Activated CD4-positive, alpha-beta T cell treated with anti-CD3 and anti-CD28 coated beads for 36 hours (primary cell): ENCODE measurements at regions not wholly inside any gene's neighbourhood (a gene's known extent, or its start where the extent isn't known, plus 50 kb on each side); places are given as distances from the start of the nearest gene placed in this dataset.
A peak's percentile ranks its signal among the peaks of the same experiment; 100 is the strongest.

Experiments
- ATAC-seq: fragments of 200-7000 bp; cut with Tn5 transposase; one replicate; pipeline ENCODE4 v1.10.0; 2021; ENCODE audit warnings: mild to moderate bottlenecking, moderate library complexity
- CTCF ChIA-PET: fragments of 350-600 bp; sonication (Branson Sonifier 250); formaldehyde crosslinking; loops from one replicate; lab custom pipeline; 2021; ENCODE audit warnings: antibody characterized with exemption; lab: Charles Lee
- POLR2A ChIA-PET: fragments of 350-600 bp; sonication (Branson Sonifier 250); formaldehyde crosslinking; loops from one replicate; lab custom pipeline; 2021; ENCODE audit warnings: antibody characterized with exemption, inconsistent platforms; lab: Charles Lee
- DNase-seq: peaks from one replicate; pipeline ENCODE4 v3.0.0-alpha.2; 2020
- H3K27ac Mint-ChIP-seq: one replicate; pipeline ENCODE4 v1.8.0; 2021; ENCODE audit warnings: mixed read lengths
- H3K27me3 Mint-ChIP-seq: one replicate; pipeline ENCODE4 v1.8.0; 2021; ENCODE audit warnings: mixed read lengths
- H3K36me3 Mint-ChIP-seq: one replicate; pipeline ENCODE4 v1.8.0; 2021; ENCODE audit warnings: low read depth, mixed read lengths
- H3K4me1 Mint-ChIP-seq: one replicate; pipeline ENCODE4 v1.8.0; 2021; ENCODE audit warnings: mixed read lengths
- H3K4me3 Mint-ChIP-seq: one replicate; pipeline ENCODE4 v1.8.0; 2021; ENCODE audit warnings: mild to moderate bottlenecking, moderate library complexity, mixed read lengths
- H3K9me3 Mint-ChIP-seq: one replicate; pipeline ENCODE4 v1.8.0; 2021; ENCODE audit warnings: low read depth, mixed read lengths
- intact Hi-C, 2 experiments: fragments of 100-400 bp; cut with DNase I in 1 of 2; cut with micrococcal nuclease in 1 of 2; formaldehyde crosslinking; loops; one replicate each; pipeline versions ENCODE4 v1.14.2 to v1.15.1; 2022 to 2024; cut with DNase I, micrococcal nuclease

DNA sequence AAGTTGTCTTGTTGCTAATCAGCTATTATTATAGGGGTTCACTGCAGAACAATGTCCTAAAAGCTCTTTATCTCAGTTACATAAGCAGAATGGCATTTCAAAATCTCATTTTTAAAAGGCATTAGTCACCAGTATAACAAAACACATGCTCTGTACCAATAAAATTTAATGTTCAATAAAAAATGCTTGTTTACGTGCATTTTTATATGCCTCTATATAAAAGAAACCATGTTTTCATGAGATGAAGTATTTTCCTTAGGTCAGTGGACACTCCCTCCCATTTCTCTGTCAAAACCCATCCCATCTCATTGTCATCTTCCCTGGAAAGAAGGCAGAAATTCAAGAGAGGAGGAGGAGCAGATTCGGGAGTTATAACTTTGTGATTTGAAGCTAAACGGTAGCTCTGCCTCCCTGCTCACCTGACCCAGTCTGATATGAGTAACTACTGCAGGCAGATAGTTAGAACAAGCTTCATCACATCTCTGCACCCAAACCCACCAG, 231.9 kb upstream of the SIX2 start:
- POLR2A ChIA-PET = no interaction called here
- H3K4me3 Mint-ChIP-seq = no peak overlapping the region
- H3K4me1 Mint-ChIP-seq = peaks cover 8% of the 10 kb centered on the region
- intact Hi-C loops = no loop called here
- peaks cover 20% of the 10 kb centered on the region for H3K27me3 Mint-ChIP-seq
- CTCF ChIA-PET = no interaction called here
- H3K36me3 Mint-ChIP-seq = no peaks in the 10 kb centered on the region
- DNase-seq (no peak), ATAC-seq (no peak)
- no peak overlapping the region for H3K27ac Mint-ChIP-seq
- no peaks in the 10 kb centered on the region for H3K9me3 Mint-ChIP-seq

DNA sequence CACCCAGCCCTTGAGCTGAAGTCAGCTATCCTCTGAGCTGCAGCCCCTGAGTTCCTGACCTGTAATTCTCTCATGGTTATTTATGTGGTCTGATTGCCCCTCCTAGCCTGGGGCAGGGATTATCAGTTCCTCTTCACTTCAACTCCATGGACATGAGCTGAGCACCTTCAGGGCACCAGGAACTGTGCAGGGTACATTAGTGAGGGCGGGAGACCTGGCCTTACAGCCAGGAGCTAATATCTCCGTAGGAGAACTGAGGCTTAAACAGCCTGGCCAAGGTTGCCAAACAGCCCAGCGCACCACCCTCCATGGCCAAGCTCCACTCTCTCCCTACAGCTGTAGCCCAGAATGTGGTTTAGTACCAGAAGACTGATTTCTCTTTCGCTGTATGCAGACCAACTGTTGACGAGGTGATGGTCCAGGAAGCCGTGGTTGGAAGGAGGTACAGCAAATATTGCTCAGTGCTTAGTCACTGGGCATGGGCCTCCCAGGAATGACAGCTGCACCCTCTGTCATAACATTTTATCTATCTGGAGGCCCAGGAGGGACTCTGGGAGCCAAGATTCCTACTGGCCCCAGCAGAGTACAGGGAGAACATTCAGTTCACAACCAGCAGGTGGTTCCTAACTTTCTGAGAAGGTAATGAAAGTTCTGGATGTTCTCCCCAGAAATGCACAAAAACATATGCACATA, 228.7 kb upstream of the SIX2 start:
- Mint-ChIP-seq H3K27me3 (peaks cover 21% of the 10 kb centered on the region), H3K9me3 (no peaks in the 10 kb centered on the region), H3K4me3 (no peak overlapping the region), H3K4me1 (peaks cover 8% of the 10 kb centered on the region), H3K36me3 (no peaks in the 10 kb centered on the region), H3K27ac (no peak overlapping the region)
- ChIA-PET CTCF (no interaction called here), POLR2A (no interaction called here)
- peak; percentile 88 for ATAC-seq
- intact Hi-C loops = no loop called here
- peak; percentile 45 for DNase-seq

DNA sequence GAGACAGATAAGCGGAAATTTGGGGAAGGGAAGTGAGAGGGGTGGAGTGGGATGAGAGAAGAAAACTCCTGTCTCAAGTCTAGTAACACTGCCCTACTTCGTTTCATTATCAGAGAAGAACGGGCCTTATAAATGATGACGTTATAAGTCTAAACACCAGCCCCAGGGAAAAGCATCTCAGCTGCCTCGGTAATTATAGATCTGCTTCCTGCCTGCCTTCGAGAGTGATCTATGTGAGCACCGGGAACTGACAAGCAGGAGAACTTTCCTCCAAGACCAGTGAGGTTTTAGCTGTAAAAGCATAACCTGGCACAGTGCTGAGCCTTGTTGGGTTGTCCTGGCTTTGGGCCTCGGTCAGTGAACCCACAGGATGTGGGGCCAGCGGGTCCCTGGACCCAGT, 227.9 kb upstream of the SIX2 start:
- Mint-ChIP-seq H3K36me3 (no peaks in the 10 kb centered on the region), H3K4me1 (peaks cover 8% of the 10 kb centered on the region), H3K9me3 (no peaks in the 10 kb centered on the region), H3K27me3 (peaks cover 18% of the 10 kb centered on the region), H3K27ac (no peak overlapping the region), H3K4me3 (no peak overlapping the region)
- no peak for ATAC-seq
- intact Hi-C loops = no loop called here
- ChIA-PET CTCF (no interaction called here), POLR2A (no interaction called here)
- DNase-seq = no peak

DNA sequence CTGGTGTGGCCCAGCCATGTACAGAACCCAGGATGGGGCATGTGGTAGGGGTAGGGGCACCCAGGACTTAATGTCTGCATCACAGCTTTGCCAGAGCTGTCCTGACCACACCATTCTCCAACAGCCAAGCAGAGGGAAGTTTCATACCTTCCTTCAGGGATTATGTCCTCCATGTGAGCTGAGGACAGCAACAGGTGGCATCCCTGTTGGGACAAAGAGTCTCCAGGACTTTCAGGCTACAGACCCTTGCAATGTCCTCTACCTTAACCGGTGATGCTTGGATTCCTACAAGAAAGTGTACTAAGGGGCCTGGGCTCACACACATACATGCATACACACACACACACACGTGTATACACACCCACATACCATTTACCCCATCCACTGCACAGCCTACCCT, 227.0 kb upstream of the SIX2 start:
- Mint-ChIP-seq H3K4me1 (peaks cover 8% of the 10 kb centered on the region), H3K27ac (no peak overlapping the region), H3K36me3 (no peaks in the 10 kb centered on the region), H3K27me3 (peaks cover 18% of the 10 kb centered on the region), H3K9me3 (no peaks in the 10 kb centered on the region), H3K4me3 (no peak overlapping the region)
- POLR2A ChIA-PET = no interaction called here
- ATAC-seq (no peak), DNase-seq (no peak)
- CTCF ChIA-PET = no interaction called here
- intact Hi-C loops = no loop called here

DNA sequence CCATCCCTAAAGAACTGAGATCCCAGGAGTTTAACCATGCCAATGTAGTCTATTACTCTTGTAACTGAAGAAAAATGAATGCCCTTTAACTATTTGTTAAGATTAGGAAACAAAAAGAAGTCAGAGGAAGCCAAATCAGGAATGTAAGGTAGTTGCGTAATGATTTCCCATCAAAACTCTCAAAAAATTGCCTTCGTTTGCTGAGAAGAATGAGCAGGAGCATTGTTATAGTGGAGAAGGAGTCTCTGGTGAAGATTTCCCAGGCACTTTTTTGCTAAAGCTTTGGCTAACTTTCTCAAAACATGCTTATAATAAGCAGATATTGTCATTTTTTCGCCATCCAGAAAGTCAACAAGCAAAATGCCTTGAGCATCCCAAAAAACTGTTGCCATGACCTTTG, 224.0 kb upstream of the SIX2 start:
- H3K27me3 Mint-ChIP-seq = peaks cover 11% of the 10 kb centered on the region
- H3K27ac Mint-ChIP-seq = no peak overlapping the region
- ATAC-seq (no peak), DNase-seq (no peak)
- CTCF ChIA-PET = no interaction called here
- peaks cover 6% of the 10 kb centered on the region for H3K4me1 Mint-ChIP-seq
- no peaks in the 10 kb centered on the region for H3K9me3 Mint-ChIP-seq
- intact Hi-C loops = no loop called here
- POLR2A ChIA-PET = no interaction called here
- no peaks in the 10 kb centered on the region for H3K36me3 Mint-ChIP-seq
- no peak overlapping the region for H3K4me3 Mint-ChIP-seq

DNA sequence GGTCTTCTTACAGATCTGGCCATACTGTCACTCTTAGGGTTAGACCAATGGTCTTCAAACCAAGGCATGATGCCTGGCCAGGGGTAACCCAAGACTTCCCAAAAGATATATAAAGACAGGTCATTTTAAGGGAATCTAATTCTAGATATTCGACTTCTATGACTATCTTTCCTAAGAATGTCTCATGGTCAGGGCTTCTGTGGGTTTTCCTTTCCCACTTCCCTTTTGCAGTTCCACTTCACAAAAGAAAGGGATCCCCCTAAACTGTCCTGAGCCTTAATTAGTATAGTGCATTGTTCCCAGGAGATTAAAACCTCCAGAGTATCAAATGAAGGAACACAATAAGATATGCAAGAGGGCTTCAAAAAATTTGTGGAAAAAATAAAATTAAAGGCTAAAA, 223.6 kb upstream of the SIX2 start:
- Mint-ChIP-seq H3K27me3 (peaks cover 8% of the 10 kb centered on the region), H3K9me3 (peaks cover 2% of the 10 kb centered on the region), H3K27ac (no peak overlapping the region), H3K36me3 (no peaks in the 10 kb centered on the region), H3K4me1 (peaks cover under 1% of the 10 kb centered on the region), H3K4me3 (no peak overlapping the region)
- POLR2A ChIA-PET = no interaction called here
- intact Hi-C loops = no loop called here
- DNase-seq (no peak), ATAC-seq (no peak)
- CTCF ChIA-PET = no interaction called here

DNA sequence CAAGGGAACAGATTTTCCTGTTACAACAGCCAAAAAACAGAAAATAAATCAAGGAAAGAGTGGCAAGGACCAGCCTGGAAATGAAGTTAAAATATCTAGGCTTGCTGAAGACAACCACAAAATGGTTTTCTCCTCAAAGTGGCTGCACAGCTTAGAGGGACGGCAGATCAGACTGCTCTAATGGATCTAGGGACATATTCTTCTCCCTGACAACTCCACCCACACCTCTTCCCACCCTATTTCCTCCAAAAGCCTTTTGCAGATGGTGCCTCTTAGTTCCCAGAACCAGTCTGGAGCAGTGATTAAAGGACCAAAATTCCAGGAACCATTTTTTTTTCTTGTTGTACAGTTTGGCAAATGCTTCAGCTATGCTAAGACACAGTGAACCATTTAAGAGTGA, 220.2 kb upstream of the SIX2 start:
- ATAC-seq (no peak), DNase-seq (no peak)
- H3K9me3 Mint-ChIP-seq = peaks cover 4% of the 10 kb centered on the region
- H3K4me1 Mint-ChIP-seq = no peaks in the 10 kb centered on the region
- CTCF ChIA-PET = no interaction called here
- H3K36me3 Mint-ChIP-seq = no peaks in the 10 kb centered on the region
- no peak overlapping the region for H3K4me3 Mint-ChIP-seq
- POLR2A ChIA-PET = no interaction called here
- intact Hi-C loops = no loop called here
- peaks cover 5% of the 10 kb centered on the region for H3K27me3 Mint-ChIP-seq
- no peak overlapping the region for H3K27ac Mint-ChIP-seq

DNA sequence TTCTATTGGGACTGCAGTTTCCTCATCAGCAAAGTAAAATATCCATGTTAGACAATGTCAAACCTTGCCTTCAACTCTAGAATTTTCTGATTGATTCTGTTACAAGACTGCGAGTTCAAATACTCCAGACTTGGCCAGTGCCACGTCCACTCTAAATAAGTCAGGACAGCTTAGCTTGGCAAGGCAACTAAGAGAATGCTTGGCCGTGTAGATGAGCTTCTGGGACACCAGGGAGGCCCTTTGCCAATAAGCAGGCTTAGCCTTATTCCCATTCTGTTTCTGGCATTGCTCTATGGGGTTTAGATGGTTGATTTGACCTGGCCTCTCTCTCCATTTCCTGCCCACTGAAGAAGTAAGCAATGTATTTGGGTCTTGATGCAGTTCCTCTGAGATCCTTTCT, 218.1 kb upstream of the SIX2 start:
- Mint-ChIP-seq H3K36me3 (no peaks in the 10 kb centered on the region), H3K27me3 (peaks cover 15% of the 10 kb centered on the region), H3K9me3 (peaks cover 4% of the 10 kb centered on the region), H3K27ac (no peak overlapping the region), H3K4me3 (no peak overlapping the region), H3K4me1 (no peaks in the 10 kb centered on the region)
- ATAC-seq (no peak), DNase-seq (no peak)
- intact Hi-C loops = no loop called here
- ChIA-PET POLR2A (no interaction called here), CTCF (interaction anchor here (0.6 kb wide), 1 partner anchor 59 kb away, joined by 3 read pairs; no protein-coding TSS in a partner anchor)

DNA sequence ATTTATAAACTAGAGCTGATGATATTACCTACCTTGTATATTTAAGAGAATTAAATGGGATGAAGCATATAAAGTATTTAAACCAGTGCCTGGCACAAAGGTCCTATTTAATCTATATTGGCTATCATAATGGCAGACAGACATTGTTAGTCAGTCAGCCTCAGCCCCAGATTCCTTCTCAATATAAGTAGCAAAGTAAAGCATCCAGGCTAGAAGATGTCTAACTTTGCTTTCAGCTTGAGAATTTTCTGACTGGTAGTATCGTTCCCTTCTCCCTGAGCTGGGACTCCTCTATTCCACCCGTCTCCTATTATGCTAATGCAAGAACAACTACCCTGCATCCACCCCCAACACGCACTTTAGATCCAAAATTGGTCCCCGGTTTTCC, 215.7 kb upstream of the SIX2 start:
- Mint-ChIP-seq H3K27me3 (peaks cover 19% of the 10 kb centered on the region), H3K4me3 (no peak overlapping the region), H3K27ac (no peak overlapping the region), H3K36me3 (no peaks in the 10 kb centered on the region), H3K9me3 (peaks cover 4% of the 10 kb centered on the region), H3K4me1 (no peaks in the 10 kb centered on the region)
- DNase-seq (no peak), ATAC-seq (no peak)
- intact Hi-C loops = no loop called here
- POLR2A ChIA-PET = no interaction called here
- CTCF ChIA-PET = no interaction called here

DNA sequence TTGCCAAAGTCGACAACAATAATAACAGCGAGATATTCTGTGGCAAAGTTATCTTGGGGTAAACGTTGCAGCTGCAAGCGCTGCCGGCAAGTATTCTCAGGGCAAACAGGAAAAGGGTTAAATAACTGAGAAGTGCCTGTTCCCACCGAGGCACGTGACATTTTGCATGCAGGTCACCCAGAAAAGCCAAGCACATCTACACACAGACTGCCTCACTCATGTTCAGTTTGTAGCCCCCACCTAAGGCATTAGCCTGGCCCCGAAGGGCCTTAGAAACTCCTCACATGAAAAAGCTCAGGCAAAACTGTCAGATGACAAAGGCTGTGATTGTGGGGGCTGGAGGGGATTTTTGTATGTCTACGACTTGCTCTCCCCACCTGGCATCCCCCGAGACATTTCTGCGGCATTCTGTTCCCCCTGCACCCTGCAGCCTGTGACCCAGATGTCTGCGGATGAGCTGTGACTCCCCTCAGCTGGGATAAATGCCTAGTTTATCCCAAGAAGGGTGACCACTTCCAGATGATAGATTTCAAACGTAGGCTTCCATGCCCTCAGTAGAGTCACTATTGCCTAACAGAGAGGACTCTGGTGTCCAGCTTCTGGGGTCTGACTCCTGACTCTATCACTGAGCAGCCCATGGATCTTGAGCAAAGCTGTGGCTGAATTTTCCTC, 215.2 kb upstream of the SIX2 start:
- no peak for ATAC-seq
- ChIA-PET CTCF (no interaction called here), POLR2A (no interaction called here)
- H3K9me3 Mint-ChIP-seq = peaks cover 4% of the 10 kb centered on the region
- no peak overlapping the region for H3K4me3 Mint-ChIP-seq
- no peak for DNase-seq
- H3K36me3 Mint-ChIP-seq = no peaks in the 10 kb centered on the region
- H3K27me3 Mint-ChIP-seq = peaks cover 19% of the 10 kb centered on the region
- no peak overlapping the region for H3K27ac Mint-ChIP-seq
- intact Hi-C loops = no loop called here
- no peaks in the 10 kb centered on the region for H3K4me1 Mint-ChIP-seq

DNA sequence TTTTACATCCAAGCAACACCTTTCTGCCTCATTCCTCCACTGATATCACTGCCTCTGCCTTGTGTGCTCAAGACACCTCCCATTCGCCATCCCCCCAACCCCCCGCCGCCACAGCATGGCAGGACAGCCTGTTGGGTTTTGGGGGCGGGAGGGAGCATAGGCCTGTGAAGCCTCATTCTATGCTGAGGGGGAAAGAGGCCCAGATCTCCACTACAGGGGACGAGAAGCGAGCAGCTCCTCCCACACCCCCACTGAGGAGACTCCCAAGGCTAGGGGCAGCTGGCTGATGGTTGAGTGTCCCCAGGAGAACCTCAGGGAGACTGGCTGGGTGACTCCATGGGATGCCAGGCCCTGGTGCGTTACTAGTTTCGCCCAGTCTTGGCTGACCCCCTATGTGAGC, 214.3 kb upstream of the SIX2 start:
- CTCF ChIA-PET = no interaction called here
- no peaks in the 10 kb centered on the region for H3K4me1 Mint-ChIP-seq
- intact Hi-C loops = no loop called here

DNA sequence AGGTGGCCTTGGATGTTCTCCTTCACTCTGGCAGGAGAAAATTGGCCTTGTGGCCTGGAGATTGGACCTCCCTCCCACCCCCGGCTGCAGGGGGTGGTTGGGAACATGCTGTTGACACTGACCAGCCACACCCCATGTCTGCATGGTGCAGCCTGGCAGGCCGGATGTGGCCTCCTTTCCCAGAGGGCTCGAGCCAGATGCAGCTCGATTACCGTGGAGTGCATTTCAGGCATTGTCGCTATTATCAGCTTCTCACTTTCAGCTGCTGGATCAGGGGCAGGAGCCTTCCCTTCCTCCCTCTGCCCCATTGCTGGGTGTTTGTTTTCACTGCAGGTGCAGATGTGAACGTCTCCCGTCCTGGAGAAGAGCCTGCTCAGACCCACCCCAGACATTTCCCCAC, 211.0 kb upstream of the SIX2 start:
- intact Hi-C loops = no loop called here
- Mint-ChIP-seq H3K27ac (no peak overlapping the region), H3K9me3 (no peaks in the 10 kb centered on the region), H3K4me3 (no peak overlapping the region), H3K36me3 (no peaks in the 10 kb centered on the region), H3K27me3 (peaks cover 16% of the 10 kb centered on the region), H3K4me1 (no peaks in the 10 kb centered on the region)
- ATAC-seq = no peak
- DNase-seq = no peak
- POLR2A ChIA-PET = no interaction called here
- CTCF ChIA-PET = no interaction called here

More for the DNA sequence above, 214.3 kb upstream of the SIX2 start:
- H3K4me3 Mint-ChIP-seq = no peak overlapping the region
- POLR2A ChIA-PET = no interaction called here
- H3K9me3 Mint-ChIP-seq = peaks cover 4% of the 10 kb centered on the region
- ATAC-seq = no peak
- no peaks in the 10 kb centered on the region for H3K36me3 Mint-ChIP-seq
- H3K27ac Mint-ChIP-seq = no peak overlapping the region
- DNase-seq = no peak
- peaks cover 19% of the 10 kb centered on the region for H3K27me3 Mint-ChIP-seq
